AG04449 (cell line): ENCODE measurements at regions not wholly inside any gene's neighbourhood (a gene's known extent, or its start where the extent isn't known, plus 50 kb on each side); places are given as distances from the start of the nearest gene placed in this dataset.

Source experiments
- CTCF ChIA-PET: fragments of 350-600 bp; formaldehyde crosslinking; extraction: SDS; loops from one replicate; lab custom pipeline; 2021; ENCODE audit warnings: antibody characterized with exemption; lab: Yijun Ruan, JAX
- POLR2A ChIA-PET: fragments of 400-600, 350-600 bp; formaldehyde crosslinking; extraction: SDS; loops from one replicate; lab custom pipeline; 2020; ENCODE audit warnings: antibody characterized with exemption, inconsistent platforms; lab: Yijun Ruan, JAX
- DNase-seq: peaks from one replicate; pipeline ENCODE4 v3.0.0-alpha.2; 2010; ENCODE audit warnings: low read depth, low spot score
- H3K4me3 ChIP-seq: 2 replicates; pipeline ENCODE4 v1.5.1; 2011; ENCODE audit warnings: low read depth, mild to moderate bottlenecking, control low read depth, low read length
- TF ChIP-seq, protein P1 (sequence below): IDR thresholded peaks from one replicate; pipeline ENCODE4 v1.5.1; 2011; ENCODE audit warnings: mild to moderate bottlenecking, moderate library complexity, low read length, control low read depth, inconsistent platforms; ENCODE audit not compliant: insufficient read depth; ENCODE audit errors: missing control alignments

DNA sequence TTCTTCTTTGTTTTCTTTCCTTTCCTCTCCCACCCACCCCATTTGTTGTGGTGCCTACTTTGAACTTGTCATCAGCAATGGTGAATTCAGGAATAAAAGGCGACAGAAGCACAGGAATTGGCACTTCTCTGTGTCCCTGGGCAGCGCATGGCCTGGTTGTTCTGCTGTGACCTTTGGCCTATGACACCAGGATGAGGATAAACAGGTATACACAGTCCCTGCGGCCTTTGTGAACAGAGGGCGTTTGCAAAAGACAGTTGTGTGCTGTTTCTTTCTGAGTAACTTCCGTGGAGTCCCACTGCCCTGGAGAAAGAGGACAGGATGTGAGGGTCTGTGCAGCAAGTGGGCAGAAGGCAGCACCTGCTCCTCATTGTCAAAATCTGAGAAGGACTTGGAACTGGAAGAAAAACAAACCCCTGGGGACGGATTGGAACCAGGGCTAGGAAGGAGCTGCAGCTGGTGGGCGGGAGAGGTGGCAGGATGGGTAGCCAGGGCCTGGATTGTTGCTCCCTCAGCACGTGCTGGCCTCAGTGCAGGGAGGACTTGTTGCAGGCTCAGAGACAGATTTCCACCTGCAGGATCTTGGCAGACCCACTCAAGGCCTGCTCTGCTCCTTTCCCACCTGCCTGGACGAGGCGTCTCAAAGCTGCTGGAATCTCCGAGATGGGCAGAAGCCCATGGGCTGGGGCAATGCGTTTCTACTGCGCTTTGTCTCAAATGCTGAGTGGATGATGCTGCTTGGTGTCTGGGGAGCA is 159.5 kb downstream of the ACKR3 start:
- TF ChIP-seq, protein P1, sequence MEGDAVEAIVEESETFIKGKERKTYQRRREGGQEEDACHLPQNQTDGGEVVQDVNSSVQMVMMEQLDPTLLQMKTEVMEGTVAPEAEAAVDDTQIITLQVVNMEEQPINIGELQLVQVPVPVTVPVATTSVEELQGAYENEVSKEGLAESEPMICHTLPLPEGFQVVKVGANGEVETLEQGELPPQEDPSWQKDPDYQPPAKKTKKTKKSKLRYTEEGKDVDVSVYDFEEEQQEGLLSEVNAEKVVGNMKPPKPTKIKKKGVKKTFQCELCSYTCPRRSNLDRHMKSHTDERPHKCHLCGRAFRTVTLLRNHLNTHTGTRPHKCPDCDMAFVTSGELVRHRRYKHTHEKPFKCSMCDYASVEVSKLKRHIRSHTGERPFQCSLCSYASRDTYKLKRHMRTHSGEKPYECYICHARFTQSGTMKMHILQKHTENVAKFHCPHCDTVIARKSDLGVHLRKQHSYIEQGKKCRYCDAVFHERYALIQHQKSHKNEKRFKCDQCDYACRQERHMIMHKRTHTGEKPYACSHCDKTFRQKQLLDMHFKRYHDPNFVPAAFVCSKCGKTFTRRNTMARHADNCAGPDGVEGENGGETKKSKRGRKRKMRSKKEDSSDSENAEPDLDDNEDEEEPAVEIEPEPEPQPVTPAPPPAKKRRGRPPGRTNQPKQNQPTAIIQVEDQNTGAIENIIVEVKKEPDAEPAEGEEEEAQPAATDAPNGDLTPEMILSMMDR: no peak
- ChIA-PET POLR2A (no interaction called here), CTCF (no interaction called here)
- DNase-seq: no peak
- no peak overlapping the region for H3K4me3 ChIP-seq

GRCh38 chr2:236730393-236730792 is 160.8 kb downstream of the ACKR3 start:
- POLR2A ChIA-PET: no interaction called here
- DNase-seq: no peak

DNA sequence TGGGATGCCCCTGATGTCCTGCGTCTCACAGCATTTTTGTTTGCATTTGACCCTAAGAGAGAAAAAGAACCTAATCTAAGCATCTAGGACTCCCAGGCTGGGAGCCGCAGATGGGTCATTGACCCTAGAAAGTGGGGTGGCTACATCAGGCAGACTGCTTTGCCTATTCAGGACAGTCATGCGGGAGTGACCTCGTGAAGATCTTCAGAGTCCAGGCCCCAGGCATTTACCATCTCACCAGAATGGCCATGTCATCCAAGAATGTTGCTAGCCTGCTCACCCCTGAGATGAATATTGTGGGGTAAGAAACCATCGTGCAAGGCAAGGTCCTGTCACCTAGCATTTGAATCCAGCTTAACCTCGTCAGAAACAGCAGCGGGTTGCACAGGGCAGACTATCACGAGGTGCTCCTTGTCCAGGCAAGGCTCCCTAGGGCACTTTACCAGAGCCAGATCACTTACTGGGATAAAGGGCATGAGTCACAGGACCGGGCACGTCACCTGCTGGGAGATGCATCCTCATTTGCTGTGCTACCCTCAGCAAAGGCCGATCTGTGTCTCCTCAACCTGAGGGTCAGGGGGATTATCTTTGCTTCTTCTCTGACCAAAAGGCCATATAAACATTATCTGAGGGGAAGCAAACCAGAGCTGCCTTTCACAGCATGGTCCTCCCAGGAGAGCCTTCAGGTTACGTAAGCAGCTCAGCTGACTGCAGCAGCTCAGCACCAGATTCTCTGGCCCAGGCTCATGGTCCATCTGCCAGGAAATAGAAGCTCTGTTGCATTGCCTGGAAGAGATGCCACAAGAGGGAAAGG is 162.3 kb downstream of the ACKR3 start:
- TF ChIP-seq, protein P1: no peak
- no peak for DNase-seq
- H3K4me3 ChIP-seq: no peak overlapping the region
- ChIA-PET POLR2A (no interaction called here), CTCF (no interaction called here)

More at GRCh38 chr2:236730393-236730792, 160.8 kb downstream of the ACKR3 start:
- TF ChIP-seq, protein P1: no peak
- CTCF ChIA-PET: no interaction called here
- no peak overlapping the region for H3K4me3 ChIP-seq

DNA sequence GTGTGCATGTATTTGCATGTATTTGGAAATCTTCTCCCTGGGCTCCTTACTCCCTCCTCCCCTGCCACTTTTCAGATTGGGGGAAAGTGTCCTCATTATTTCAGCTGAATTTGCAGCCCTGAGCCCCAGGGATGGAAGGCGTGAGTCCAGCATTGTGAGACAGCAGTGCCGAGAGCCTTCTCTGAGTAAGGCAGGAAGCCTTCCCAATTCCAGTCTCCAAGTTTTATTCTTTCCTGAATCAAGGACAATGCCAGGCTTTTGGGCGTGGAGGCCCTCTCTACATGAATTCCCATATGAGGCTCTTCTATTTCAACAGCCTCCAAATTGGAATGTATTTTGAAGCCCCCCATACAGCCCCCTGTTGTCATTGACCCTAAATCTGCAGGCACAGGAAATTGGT is 163.5 kb downstream of the ACKR3 start:
- CTCF ChIA-PET: no interaction called here

GRCh38 chr2:236735825-236736238 is 166.2 kb downstream of the ACKR3 start:
- DNase-seq: no peak
- CTCF ChIA-PET: interaction anchor here (1.0 kb wide), 1 partner anchor 383 kb away, joined by 3 read pairs; no protein-coding TSS in a partner anchor
- no peak overlapping the region for H3K4me3 ChIP-seq
- TF ChIP-seq, protein P1: no peak
- POLR2A ChIA-PET: no interaction called here

More for the DNA sequence above, 163.5 kb downstream of the ACKR3 start:
- TF ChIP-seq, protein P1: no peak
- H3K4me3 ChIP-seq: no peak overlapping the region
- no peak for DNase-seq
- POLR2A ChIA-PET: no interaction called here

GRCh38 chr2:236738030-236738429 is 168.4 kb downstream of the ACKR3 start:
- no peak for DNase-seq
- CTCF ChIA-PET: no interaction called here
- POLR2A ChIA-PET: no interaction called here
- H3K4me3 ChIP-seq: no peak overlapping the region
- TF ChIP-seq, protein P1: no peak
